SHP77 (cell line): ENCODE measurements at regions not wholly inside any gene's neighbourhood (a gene's known extent, or its start where the extent isn't known, plus 50 kb on each side); places are given as distances from the start of the nearest gene placed in this dataset.
"Not testable (repeated sequence)": the region's sequence is repeated elsewhere in the genome, so short reads cannot be mapped to it uniquely, and the experiment has no call there.

Experiments used
- DNase-seq, 2 experiments: peaks; one replicate each; lab custom pipeline; 2025; lab: John Stamatoyannopoulos, UW

DNA sequence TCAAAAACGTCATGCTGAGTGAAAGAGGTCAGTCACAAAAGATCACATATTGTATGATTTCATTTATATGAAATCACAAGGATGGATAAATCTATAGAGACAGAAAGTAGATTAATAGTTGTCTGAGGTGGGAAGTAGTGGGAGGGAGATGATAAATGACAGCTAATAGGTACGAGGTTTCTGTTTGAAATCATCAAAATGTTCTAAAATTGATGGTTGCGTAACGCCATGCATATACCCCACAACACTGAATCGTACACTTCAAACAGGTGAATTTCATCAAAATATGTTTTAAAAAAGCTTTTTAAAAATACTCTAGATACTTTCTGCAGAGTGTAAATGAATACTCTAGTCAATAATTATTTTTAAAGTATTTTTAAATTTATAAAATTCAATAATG lies 303.0 kb upstream of the STAC start:
- no peak for DNase-seq

DNA sequence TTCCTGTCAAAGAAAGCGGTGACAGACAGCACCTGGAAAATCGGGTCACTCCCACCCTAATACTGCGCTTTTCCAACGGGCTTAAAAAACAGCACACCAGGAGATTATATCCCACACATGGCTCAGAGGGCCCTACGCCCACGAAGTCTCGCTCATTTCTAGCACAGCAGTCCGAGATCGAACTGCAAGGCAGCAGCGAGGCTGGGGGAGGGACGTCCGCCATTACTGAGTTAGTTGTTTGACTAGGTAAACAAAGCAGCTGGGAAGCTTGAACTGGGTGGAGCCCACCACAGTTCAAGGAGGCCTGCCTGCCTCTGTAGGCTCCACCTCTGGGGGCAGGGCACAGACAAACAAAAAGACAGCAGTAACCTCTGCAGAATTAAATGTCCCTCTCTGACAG lies 297.3 kb upstream of the STAC start:
- peak; percentile 3 to 17 for DNase-seq

DNA sequence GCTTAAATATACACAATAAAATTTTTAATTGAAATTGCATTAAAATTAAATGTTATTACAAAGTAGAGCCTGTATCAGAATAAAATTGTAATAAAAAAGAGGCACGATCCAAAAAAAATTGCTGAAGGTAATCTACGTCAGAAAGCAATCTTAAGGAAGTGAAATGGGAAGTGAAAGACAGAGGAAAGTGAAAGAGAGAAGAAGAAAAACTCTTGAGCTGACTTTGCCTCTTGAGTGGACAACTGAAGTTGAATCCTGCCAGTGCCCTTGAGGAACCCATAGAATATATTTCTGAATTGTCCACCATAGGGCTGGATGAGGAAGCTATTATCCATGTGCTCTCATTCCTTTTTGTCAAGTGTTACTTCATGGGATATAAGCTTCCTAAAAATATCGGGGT lies 285.1 kb upstream of the STAC start:
- DNase-seq, result no peak

DNA sequence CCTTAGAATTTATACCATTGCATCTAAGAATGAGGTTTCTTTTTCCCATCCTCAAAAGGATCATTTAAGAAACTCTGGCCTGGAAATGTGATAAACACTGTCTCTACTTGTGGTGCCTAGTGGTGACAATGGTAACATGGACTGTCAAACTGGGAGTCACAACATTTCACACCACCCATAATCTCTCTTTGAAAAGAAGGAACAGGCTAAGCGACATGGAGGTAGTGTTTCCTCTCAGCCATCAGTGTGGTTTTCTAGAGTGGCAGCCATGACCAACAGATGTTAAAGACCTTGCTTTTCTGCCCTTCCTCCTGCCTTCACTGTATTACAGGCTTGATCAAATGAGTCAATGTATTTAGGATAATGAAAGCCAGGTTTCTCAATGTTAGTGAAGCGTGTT lies 283.1 kb upstream of the STAC start:
- DNase-seq, result no peak

DNA sequence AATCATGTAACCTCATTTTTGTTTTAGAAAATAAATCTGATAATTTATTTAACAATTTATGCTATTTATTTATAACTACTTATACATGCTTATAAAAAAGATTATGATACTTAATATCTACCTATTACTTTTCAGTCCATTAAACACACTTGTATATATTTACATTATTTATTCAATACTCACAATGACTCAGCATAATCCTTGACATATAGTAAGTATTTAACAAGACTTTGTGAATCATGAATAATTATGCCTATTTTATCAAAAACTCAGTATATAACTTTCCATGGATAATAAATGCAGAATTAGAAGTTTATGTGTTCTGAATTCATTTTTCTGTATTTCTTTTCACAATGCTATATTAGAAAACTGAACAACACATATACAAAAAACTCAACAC lies 266.0 kb upstream of the STAC start:
- no peak for DNase-seq

DNA sequence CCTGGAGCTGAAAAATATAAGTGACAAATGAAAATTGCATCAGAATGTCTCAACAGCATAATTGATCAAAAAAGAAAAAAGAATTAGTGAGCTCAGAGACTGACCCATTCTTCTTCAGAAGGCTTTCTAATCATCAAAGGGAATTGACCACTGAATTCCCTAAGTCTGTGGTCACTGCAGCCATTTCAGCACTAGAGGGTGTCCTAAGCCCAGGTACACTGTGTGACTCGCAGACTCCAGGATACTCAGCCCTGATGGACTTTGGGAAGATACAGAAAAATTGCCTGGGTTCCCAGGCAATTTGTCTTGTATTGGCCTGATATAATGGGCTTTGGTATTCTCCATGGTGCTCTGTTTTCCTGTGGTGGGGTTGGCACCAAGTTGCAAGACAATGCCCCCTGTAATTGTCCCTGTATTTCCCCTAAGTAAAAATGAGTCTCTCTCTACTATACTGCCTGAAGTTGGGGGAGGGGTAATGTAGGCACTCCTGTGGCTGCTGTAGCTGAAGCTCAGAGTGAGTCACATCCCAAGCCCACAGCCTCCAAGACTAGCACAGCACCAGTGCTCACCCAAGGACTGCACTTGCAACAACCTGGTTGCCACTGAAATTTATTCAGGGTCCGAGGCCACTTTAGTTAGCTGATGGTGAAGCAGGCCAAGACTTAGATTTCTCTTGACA lies 256.0 kb upstream of the STAC start:
- DNase-seq, result peak in 1 of 2 experiments; percentile 10

DNA sequence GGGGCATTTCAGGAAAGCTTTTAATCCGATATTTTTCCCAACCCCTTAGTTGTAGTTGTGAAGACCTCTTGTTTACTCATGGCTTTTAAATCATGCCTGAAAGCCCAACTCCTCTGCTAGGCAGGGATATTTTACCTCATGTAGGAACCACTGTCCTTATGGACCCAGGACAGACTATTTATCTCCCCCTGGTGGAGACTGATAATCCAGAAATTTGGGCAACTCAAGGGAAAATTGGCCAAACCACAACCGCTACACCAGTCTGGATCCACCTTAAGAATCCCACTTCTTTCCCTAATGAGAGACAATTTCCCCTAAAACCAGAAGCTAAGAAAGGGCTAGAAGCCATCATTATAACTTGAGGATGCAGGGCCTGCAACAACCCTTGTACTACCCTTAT lies 248.1 kb upstream of the STAC start:
- no peak for DNase-seq

DNA sequence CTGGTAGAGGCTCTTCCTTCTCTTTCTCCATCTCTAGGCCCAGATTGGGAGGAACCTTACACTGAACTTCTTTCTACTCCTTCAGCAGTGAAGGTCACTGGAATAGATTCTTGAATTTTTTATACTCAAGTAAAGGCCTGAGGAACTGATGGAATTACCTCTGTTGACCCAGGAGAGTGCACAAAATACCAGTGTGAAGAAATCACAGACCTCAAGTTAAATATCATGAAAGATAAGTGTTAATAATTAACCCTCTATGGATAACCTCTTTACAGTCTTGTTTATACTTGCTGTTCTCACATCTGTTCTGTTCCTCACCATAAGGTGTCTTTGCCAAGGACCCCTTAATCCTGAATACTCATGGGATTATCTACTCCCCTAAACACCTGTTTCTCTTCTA lies 244.4 kb upstream of the STAC start:
- no peak for DNase-seq

DNA sequence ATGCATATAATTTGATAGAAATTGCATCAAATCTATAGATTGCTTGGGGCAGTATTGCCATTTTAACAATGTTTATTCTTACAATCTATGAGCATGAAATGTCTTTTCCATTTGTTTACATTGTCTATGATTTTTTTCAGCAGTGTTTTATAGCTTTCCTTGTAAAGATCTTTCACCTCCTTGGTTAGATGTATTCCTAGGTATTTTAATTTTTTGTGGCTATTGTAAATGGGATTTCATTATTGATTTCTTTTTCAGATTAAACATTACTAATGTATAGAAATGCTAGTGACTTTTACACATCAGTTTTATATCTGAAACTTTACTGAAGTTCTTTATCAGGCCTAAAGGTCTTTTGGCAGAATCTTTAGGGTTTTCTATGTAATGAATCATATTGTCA lies 237.6 kb upstream of the STAC start:
- DNase-seq, result no peak

DNA sequence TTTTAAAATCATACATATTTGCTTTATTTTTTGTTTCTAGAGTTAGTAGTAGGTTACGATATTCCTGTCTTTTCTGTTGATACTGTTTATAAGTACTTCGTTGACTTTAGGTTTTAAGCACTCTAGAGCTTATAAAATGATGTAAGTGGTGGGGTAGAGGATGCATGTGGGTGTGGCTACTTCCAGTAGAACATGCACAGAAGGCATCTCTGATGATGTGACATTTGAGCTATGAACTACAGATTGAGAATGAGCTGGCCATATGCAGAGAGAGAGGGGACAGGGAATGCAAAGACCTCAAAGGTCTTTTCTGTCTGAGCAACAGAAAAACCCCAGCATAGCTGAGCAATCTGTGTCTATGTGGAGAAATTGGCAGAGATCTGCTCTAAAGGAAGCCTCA lies 233.9 kb upstream of the STAC start:
- DNase-seq, result no peak

DNA sequence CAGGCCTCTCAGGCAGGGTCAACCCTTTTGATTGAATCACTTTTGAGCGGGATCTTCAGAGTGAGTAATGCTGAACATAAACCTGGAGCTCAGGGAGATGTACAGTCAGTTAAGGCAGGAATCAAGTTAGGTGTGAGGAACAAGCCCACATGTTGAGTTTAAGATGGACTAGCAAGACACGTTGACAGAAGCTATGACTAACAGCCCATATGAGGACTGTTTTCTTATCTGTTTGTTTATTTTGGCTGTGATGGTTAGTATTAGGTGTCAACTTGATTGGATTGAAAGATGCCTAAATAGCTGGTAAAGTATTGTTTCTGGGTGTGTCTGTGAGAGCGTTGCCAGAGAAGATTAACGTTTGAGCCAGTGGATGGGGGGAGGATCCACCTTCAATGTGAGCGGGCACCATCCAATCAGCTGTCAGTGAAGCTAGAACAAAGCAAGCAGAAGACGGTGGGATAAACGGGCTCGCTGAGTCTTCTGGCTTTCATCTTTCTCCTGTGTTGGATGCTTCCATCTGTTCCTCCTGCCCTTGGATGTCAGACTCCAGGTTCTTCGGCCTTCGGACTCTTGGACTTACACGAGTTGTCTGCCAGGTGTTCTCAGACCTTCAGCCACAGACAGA lies 232.3 kb upstream of the STAC start:
- DNase-seq, result no peak

DNA sequence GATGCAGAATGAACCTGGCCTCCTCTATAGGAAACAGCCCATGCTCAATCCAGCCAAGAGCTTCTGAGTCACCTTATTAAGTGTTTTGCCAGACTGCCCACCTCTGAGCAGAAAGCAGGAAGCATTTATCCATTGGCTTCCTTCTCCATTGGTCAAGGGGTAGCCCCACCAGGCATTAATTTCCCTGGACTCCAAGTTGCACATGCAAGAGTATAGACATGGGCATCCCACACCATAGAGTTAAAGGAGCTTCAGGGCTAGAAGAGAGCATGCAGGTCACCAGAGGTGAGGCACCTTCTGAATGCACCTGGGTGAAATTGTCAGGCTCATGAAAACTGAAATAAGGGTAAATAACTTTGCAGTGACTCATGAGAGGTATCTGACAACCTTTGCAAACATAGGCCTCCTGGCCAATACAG lies 230.8 kb upstream of the STAC start:
- no peak for DNase-seq

DNA sequence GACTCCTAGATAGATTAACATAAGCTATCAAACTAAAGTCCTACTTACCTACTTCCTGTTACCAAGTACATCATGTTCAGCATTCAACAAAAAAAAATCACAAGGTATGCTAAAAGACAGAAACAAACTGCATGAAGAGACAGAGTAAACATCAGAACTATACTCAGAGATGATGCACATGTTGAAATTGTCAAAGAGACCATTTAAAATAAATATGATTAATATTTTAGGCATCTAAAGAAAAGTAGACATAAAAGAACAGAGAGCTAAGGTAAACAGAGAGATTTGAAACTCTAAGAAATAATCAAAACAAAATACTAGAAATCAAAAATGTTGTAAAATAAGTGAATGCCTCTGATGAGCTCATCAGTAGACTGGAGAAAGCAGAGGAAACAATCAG lies 224.8 kb upstream of the STAC start:
- no peak for DNase-seq

DNA sequence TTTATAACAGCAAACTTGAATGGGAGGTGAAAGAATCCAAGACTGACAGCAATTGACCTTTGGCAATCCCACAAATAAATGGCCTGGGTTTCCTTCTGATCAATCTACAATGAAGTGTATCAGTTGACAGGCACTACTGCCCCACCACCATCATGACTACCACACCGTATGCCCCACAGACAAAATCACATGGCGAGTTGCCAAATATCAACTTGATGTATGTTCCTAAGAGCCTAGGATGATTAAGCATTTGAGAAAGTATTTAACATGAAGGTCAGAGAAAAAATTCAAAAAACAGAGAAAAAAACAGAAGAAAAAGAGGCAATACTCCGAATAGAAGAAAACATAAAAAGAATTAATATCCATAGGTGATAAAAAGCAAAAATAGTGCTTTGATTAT lies 215.9 kb upstream of the STAC start:
- no peak for DNase-seq

DNA sequence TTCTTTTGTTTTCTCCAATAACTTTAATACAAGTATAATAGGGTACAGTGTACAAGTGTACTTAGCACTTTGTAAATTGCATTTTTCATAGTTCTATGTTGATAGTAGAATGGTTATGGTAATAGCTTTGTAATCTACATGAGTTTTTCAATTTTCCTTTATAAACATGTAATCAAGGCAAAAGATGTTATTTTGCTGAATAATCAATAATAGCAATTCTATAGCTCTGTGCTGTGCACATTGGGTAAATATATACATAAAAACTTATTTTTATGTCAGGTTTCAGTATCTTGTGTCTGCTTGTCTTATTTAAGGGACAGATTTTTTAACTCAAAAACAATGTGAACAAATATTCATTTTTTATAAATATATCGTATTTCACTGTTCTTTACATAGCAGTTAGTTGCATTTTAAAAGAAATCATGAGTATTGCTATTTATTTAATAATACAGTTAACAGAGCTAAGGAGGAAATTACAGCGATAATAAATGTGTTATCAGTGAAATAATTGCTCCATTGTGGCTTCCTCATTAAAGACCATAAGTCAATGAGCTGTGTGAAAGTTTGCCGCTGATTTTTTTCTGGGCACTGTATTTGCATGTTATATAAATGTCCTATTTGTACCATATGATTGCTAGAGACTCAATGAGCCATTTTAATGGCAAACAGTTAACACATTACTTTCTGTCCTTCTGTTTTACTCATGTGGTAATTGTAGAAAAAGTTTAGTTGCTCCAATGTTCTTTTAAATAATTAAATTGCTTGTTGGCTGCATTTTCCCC lies 214.6 kb upstream of the STAC start:
- DNase-seq, result no peak

DNA sequence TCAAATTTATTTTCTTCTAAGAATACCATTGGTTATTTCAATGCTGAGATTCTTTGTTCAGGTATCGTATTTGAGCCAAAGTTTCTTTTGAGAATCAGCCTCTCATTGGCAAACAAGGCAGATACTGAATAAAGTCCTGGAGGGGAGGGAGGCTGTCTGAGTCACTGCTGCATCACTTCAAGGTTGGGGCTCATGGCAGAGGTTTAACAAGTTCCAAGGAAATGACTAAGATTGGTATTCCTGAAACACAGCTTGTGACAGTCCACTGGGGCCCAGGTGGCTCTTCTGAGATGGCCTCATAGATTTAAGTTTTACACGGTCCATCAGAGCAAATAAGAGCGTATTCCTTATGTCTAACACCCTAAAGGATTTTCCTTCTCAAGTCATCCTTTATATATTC lies 213.8 kb upstream of the STAC start:
- no peak for DNase-seq

DNA sequence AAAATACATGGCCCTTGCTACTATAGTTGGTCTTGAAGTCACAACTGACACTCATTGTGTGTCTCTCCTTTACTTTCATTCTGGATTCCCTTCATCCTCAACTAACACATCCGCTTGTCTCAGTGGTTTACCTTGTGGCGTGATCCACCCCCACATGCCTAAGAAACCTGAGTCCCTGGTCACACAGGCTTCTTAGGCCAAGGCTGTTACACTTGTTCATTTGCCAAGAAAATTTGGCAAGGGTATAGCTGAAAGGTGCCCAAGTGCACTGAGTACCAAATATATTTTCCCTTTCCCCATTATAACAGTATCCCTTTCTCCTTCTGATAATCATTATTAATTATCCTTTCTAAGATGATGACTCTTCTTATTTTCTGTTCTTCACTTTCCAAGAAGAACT lies 207.6 kb upstream of the STAC start:
- no peak for DNase-seq

DNA sequence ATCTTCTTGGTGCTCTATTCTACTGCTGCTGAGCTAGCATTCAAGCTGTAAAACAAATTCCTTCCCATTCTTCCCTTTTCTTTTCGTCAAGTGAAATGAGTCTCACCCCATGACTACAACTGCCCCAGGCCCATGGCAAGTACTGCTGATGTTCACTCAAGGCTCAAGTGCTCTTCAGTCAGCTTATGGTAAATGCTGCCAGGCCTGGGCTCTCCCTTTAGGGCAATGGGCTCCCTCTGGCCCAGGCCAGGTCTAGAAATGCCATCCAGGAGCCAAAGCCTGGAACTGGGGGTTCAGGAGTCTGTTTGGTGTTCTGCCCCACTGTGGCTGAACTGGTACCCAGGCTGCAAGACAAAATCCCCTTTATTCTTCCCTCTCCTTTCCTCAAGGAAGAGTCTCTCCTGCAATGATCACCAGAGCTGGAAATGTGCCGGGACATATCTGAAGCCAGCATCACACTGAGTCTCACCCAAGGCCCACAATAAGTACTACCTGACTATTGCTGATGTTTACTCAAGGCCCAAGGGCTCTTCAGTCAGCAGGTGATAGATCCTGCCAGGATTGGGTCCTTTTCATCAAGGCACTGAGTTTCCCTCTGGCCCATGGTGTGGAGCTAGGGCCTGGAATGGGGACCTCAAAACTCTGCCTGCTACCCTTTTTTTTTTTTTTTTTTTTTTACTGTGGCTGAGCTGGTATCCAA lies 205.0 kb upstream of the STAC start:
- DNase-seq, result no peak

DNA sequence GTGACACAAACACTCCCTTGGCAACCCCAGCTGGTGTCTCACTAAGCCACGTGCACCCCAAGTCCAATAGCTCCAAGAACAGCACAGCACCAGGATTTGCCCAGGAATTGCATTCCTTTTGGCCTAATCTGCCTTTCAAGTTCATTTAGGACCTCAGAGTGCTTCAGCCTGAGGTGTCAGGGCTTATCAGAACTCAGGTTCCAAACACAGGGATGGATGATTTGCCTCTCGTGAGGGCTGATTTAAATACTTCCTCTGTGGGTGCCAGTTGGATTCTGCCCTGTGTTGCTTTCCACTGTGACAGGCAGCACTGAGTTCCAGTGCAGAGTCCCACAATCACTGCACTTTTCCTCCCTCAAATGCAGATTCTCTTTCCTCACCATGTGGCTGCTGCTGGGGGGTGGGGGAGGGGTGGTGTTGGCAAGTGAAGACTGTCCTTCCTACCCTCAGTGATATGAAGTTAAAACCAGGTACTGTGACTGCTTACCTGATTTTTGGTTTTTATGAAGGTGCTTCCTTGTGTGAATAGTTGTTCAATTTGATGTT lies 204.3 kb upstream of the STAC start:
- DNase-seq, result no peak

DNA sequence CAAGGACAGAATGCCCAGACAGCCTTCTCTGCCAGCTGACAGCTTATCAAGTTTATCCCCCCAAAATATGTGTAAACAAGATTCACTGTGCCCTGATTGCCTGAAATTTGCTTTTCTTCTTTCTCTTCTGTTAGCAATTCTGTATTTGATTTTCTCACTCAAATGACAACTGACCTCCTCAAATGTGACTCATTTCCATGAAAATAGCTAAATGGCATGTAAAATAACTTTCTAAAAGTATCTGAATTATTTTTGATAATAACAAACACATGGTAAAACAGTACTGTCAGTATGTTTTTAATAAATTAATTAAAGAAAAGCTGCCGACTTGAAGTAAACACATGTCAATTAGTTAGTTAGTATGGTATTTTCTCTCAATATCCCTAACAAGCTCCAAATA lies 202.3 kb upstream of the STAC start:
- DNase-seq, result no peak

DNA sequence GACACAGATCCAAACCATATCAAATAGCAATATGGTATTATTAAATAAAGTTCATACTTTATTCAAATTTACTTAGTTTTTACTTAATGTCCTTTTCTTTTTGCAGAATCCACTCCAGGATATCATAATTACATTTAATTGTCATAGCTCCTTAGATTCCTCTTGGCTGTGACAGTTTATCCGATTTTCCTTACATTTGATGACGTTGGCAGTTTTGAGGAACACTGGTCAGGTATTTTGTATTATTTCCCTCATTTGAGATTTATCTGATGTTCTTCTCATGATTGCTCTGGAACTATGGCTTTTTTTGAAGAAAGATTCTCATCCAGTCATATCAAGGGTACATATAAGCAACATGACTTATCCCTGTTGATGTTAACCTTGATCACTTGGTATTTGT lies 198.3 kb upstream of the STAC start:
- no peak for DNase-seq

DNA sequence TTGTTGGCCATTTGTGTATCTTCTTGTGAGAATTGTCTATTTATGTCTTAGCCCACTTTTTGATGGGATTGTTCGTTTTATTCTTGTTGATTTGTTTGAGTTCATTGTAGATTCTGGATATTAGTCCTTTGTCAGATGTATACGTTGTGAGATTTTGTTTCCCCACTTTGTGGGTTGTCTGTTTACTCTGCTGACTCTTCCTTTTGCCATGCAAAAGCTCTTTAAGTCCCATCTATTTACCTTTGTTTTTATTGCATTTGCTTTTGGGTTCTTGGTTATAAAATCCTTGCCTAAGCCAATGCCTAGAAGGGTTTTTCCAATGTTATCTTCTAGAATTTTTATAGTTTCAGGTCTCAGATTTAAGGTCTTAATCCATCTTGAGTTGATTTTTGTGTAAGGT lies 193.1 kb upstream of the STAC start:
- DNase-seq, result not testable (repeated sequence)

DNA sequence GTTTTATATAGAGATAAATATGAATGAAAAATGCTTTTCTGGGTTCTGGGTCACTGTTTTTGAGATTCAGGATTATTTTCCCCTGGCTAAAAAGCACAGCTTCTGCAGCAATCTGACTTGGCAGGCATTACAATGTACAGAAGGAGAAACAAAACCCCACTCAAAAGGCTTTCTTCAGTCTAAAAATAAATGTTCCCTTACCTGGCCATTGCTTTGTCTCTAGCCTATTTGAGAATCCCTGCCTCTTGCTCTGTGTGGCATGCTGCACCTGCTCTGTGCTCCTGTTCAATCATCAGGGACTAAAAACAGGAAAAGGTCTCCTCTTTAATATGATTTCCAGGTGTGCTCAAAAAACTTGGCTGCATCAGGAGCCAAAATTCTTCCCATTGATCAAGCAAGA lies 187.4 kb upstream of the STAC start:
- no peak for DNase-seq
